H1 (cell line): ENCODE measurements at regions not wholly inside any gene's neighbourhood (a gene's known extent, or its start where the extent isn't known, plus 50 kb on each side); places are given as distances from the start of the nearest gene placed in this dataset.

ENCODE experiments used
- CTCF ChIA-PET: fragments of 300-600 bp; sonication (Branson Sonifier 250); formaldehyde crosslinking; loops from one replicate; lab custom pipeline; 2021; ENCODE audit not compliant: partially characterized antibody; lab: Charles Lee
- POLR2A ChIA-PET: fragments of 300-600 bp; sonication (Branson Sonifier 250); formaldehyde crosslinking; loops from one replicate; lab custom pipeline; 2021; ENCODE audit warnings: inconsistent platforms; ENCODE audit not compliant: partially characterized antibody; lab: Charles Lee
- DNase-seq, 2 experiments: peaks; one replicate each; pipeline versions ENCODE4 v3.0.0 to v3.0.0-alpha.2; 2010 to 2022; ENCODE audit warnings: low spot score in 2 of 2, low read depth in 1 of 2, mixed read lengths in 1 of 2
- FAIRE-seq: peaks from 2 replicates; lab custom pipeline; 2011; peaks lifted over from hg19 to GRCh38; lab: Jason Lieb, UNC
- H2AFZ ChIP-seq: 2 replicates; pipeline ENCODE4 v1.8.1; 2012; ENCODE audit warnings: low read length, inconsistent platforms
- H2AK5ac ChIP-seq: 2 replicates; pipeline ENCODE4 v1.6.1; 2013; ENCODE audit warnings: low read depth, low read length
- H2BK120ac ChIP-seq: replicated peaks from 2 replicates; pipeline ENCODE3; 2013; ENCODE audit warnings: low read depth, low read length, inconsistent platforms
- H2BK12ac ChIP-seq: 2 replicates; pipeline ENCODE4 v1.6.1; 2013; ENCODE audit warnings: low read depth, low read length
- H2BK15ac ChIP-seq: 2 replicates; pipeline ENCODE4 v1.6.1; 2013; ENCODE audit warnings: low read length
- H2BK20ac ChIP-seq: 2 replicates; pipeline ENCODE4 v1.6.1; 2013; ENCODE audit warnings: low read length
- H2BK5ac ChIP-seq: 2 replicates; pipeline ENCODE4 v1.6.1; 2013; ENCODE audit warnings: low read depth, low read length
- H3K14ac ChIP-seq: 2 replicates; pipeline ENCODE4 v1.6.1; 2013; ENCODE audit warnings: inconsistent platforms; ENCODE audit not compliant: insufficient read length
- H3K18ac ChIP-seq: 2 replicates; pipeline ENCODE4 v1.6.1; 2013; ENCODE audit warnings: low read length; ENCODE audit errors: extremely low read depth
- H3K23ac ChIP-seq: 2 replicates; pipeline ENCODE4 v1.6.1; 2013; ENCODE audit warnings: inconsistent platforms; ENCODE audit not compliant: insufficient read length
- H3K23me2 ChIP-seq: 2 replicates; pipeline ENCODE4 v1.6.1; 2013; ENCODE audit warnings: low read depth, low read length
- H3K27ac ChIP-seq: 2 replicates; pipeline ENCODE4 v1.6.1; 2011; ENCODE audit warnings: low read depth, low read length, inconsistent platforms
- H3K27me3 ChIP-seq, 4 experiments: replicated peaks in 1 of 4; 1 replicate in 1 of 4; 2 replicates in 3 of 4; pipeline versions ENCODE4 v1.6.1 to v1.8.1; 2011 to 2013; ENCODE audit warnings: low read length in 3 of 4, mild to moderate bottlenecking in 3 of 4, inconsistent platforms in 2 of 4, mixed read lengths in 2 of 4, moderate library complexity in 1 of 4; ENCODE audit not compliant: control insufficient read depth in 3 of 4, insufficient read depth in 3 of 4; ENCODE audit errors: extremely low read depth in 1 of 4
- H3K36me3 ChIP-seq, 4 experiments: 2 replicates each; pipeline versions ENCODE4 v1.6.1 to v1.8.1; 2011 to 2013; ENCODE audit warnings: mild to moderate bottlenecking in 4 of 4, low read length in 3 of 4, moderate library complexity in 2 of 4, control low read depth in 1 of 4, inconsistent platforms in 1 of 4; ENCODE audit not compliant: insufficient read depth in 4 of 4, control insufficient read depth in 2 of 4
- H3K4ac ChIP-seq: replicated peaks from 2 replicates; pipeline ENCODE3; 2013; ENCODE audit warnings: low read length, low read depth, mixed read lengths, inconsistent platforms; ENCODE audit not compliant: insufficient read length
- H3K4me1 ChIP-seq, 4 experiments: replicated peaks in 1 of 4; 1 replicate in 1 of 4; 2 replicates in 3 of 4; pipeline versions ENCODE4 v1.6.1 to v1.8.1; 2011 to 2013; ENCODE audit warnings: low read length in 3 of 4, inconsistent platforms in 2 of 4, mixed read lengths in 1 of 4; ENCODE audit not compliant: insufficient read depth in 4 of 4, control insufficient read depth in 3 of 4
- H3K4me2 ChIP-seq, 2 experiments: 2 replicates each; pipeline versions ENCODE4 v1.6.1 to v1.8.1; 2011 to 2013; ENCODE audit warnings: low read depth in 2 of 2, low read length in 2 of 2, control low read depth in 1 of 2, inconsistent platforms in 1 of 2, mild to moderate bottlenecking in 1 of 2; ENCODE audit not compliant: insufficient read depth in 1 of 2
- H3K4me3 ChIP-seq, 4 experiments: fragments of 200-600, 300-600 bp in 1 of 4; sonication (generic), shearing (Covaris generic), sonication (Bioruptor Twin) in 1 of 4; 2 replicates each; pipeline versions ENCODE4 v1.5.1 to v1.8.1; 2011 to 2016; ENCODE audit warnings: low read length in 4 of 4, low read depth in 3 of 4, control low read depth in 2 of 4, inconsistent platforms in 2 of 4, mild to moderate bottlenecking in 2 of 4, mixed read lengths in 1 of 4, moderate library complexity in 1 of 4; ENCODE audit not compliant: insufficient read depth in 2 of 4; ENCODE audit errors: extremely low read depth in 1 of 4
- H3K56ac ChIP-seq: replicated peaks from 2 replicates; pipeline ENCODE3; 2013; ENCODE audit warnings: low read depth, mild to moderate bottlenecking, mixed read lengths, low read length, inconsistent platforms; ENCODE audit not compliant: insufficient read length
- H3K79me1 ChIP-seq: 2 replicates; pipeline ENCODE4 v1.6.1; 2013; ENCODE audit warnings: low read depth, low read length, control low read depth
- H3K79me2 ChIP-seq, 2 experiments: 2 replicates each; pipeline versions ENCODE4 v1.6.1 to v1.8.1; 2012 to 2013; ENCODE audit warnings: low read length in 2 of 2, mild to moderate bottlenecking in 2 of 2, inconsistent platforms in 1 of 2; ENCODE audit not compliant: insufficient read depth in 2 of 2, control insufficient read depth in 1 of 2
- H3K9ac ChIP-seq, 4 experiments: replicated peaks in 1 of 4; 1 replicate in 1 of 4; 2 replicates in 3 of 4; pipeline versions ENCODE4 v1.6.1 to v1.8.1; 2011 to 2013; ENCODE audit warnings: low read depth in 3 of 4, low read length in 3 of 4, control low read depth in 2 of 4, mild to moderate bottlenecking in 2 of 4, moderate library complexity in 2 of 4, inconsistent platforms in 1 of 4; ENCODE audit errors: extremely low read depth in 1 of 4
- H3K9me3 ChIP-seq, 2 experiments: 2 replicates each; pipeline versions ENCODE4 v1.6.1 to v1.8.1; 2012 to 2013; ENCODE audit warnings: mild to moderate bottlenecking in 2 of 2, moderate library complexity in 2 of 2, control low read depth in 1 of 2, inconsistent platforms in 1 of 2, low read depth in 1 of 2, low read length in 1 of 2, mixed read lengths in 1 of 2; ENCODE audit not compliant: insufficient read depth in 2 of 2
- H4K20me1 ChIP-seq, 2 experiments: replicated peaks in 1 of 2; 2 replicates each; pipeline versions ENCODE3 to v1.8.1; 2011 to 2013; ENCODE audit warnings: inconsistent platforms in 2 of 2, low read length in 2 of 2, mild to moderate bottlenecking in 1 of 2; ENCODE audit not compliant: insufficient read depth in 2 of 2, control insufficient read depth in 1 of 2
- H4K5ac ChIP-seq: 2 replicates; pipeline ENCODE4 v1.6.1; 2013; ENCODE audit warnings: low read length, low read depth, mixed read lengths, inconsistent platforms; ENCODE audit not compliant: insufficient read length
- H4K8ac ChIP-seq: 2 replicates; pipeline ENCODE4 v1.8.0; 2013; ENCODE audit warnings: mild to moderate bottlenecking, moderate library complexity, low read length, inconsistent platforms; ENCODE audit not compliant: insufficient read depth; ENCODE audit errors: extremely low read depth
- H4K91ac ChIP-seq: replicated peaks from 2 replicates; pipeline ENCODE3; 2013; ENCODE audit warnings: low read length, mixed read lengths, inconsistent platforms; ENCODE audit not compliant: insufficient read length
- CBX5 ChIP-seq: fragments of 300-800, 300-1000 bp; sonication (generic); IDR thresholded peaks from 2 replicates; pipeline ENCODE4 v1.7.1; 2016; ENCODE audit warnings: antibody characterized with exemption, low read length, low read depth
- CEBPB ChIP-seq: IDR thresholded peaks from 2 replicates; pipeline ENCODE4 v1.6.1; 2012; ENCODE audit warnings: low read depth, low read length
- EP300 ChIP-seq, 2 experiments: IDR thresholded peaks; 1 replicate in 1 of 2; 2 replicates in 1 of 2; pipeline ENCODE4 v1.6.1; 2011 to 2012; ENCODE audit warnings: low read depth in 2 of 2, low read length in 2 of 2, mild to moderate bottlenecking in 2 of 2, borderline replicate concordance in 1 of 2, inconsistent platforms in 1 of 2, moderate library complexity in 1 of 2
- GTF2F1 ChIP-seq: IDR thresholded peaks from 2 replicates; pipeline ENCODE4 v1.6.1; 2012; ENCODE audit warnings: low read depth, low read length, improper control_type of control experiment, borderline replicate concordance
- KDM5A ChIP-seq: fragments of 200-600 bp; IDR thresholded peaks from 2 replicates; pipeline ENCODE4 v1.7.1; 2012; ENCODE audit warnings: mild to moderate bottlenecking, low read length, inconsistent platforms, mixed read lengths
- MAX ChIP-seq: IDR thresholded peaks from 2 replicates; pipeline ENCODE4 v1.6.1; 2012; ENCODE audit warnings: inconsistent platforms
- POLR2A ChIP-seq, 2 experiments: IDR thresholded peaks; 1 replicate in 1 of 2; 2 replicates in 1 of 2; pipeline ENCODE4 v1.6.1; 2011; ENCODE audit warnings: low read depth in 2 of 2, low read length in 2 of 2, mild to moderate bottlenecking in 2 of 2; ENCODE audit errors: control extremely low read depth in 1 of 2
- SP2 ChIP-seq: IDR thresholded peaks from 2 replicates; pipeline ENCODE4 v1.6.1; 2012; ENCODE audit warnings: mild to moderate bottlenecking, low read length, inconsistent platforms
- WGBS, 2 experiments: shearing (Covaris generic) in 1 of 2; methylation state at CpG; one replicate each; pipeline versions ENCODE4 v1.1.6 to v1.1.7; 2013 to 2015; ENCODE audit warnings: low lambda C conversion rate in 2 of 2, mixed read lengths in 2 of 2, inconsistent platforms in 1 of 2, low coverage in 1 of 2, missing lambda C conversion rate in 1 of 2; ENCODE audit not compliant: insufficient replicate concordance in 2 of 2, insufficient coverage in 1 of 2, insufficient read length in 1 of 2; ENCODE audit errors: extremely low coverage in 1 of 2, missing lambda C conversion rate in 1 of 2; 5-methylcytosine and 5-hydroxymethylcytosine counted together

GRCh38 chr4:43089730-43090129 is 197.2 kb downstream of the GRXCR1 start:
- FAIRE-seq (no peak), DNase-seq (no peak)
- H2BK15ac ChIP-seq: no peak overlapping the region
- H3K14ac ChIP-seq: no peak overlapping the region
- H2BK20ac ChIP-seq: no peak overlapping the region
- 90% methylated on average over 2 of the region's 2 CpGs; no CpG with 5 or more reads in 1 of the 2 experiments for WGBS, 2 experiments
- no peaks in the 10 kb centered on the region for H4K20me1 ChIP-seq
- H3K4me1 ChIP-seq: no peaks in the 10 kb centered on the region
- H4K91ac ChIP-seq: no peak overlapping the region
- ChIA-PET CTCF (interaction anchor here (1.2 kb wide), 1 partner anchor 9 kb away, joined by 3 read pairs; no protein-coding TSS in a partner anchor), POLR2A (no interaction called here)
- H3K36me3 ChIP-seq: no peaks in the 10 kb centered on the region; a peak in 1 of 8 replicates
- H2BK12ac ChIP-seq: no peak overlapping the region
- H3K18ac ChIP-seq: no peak overlapping the region
- no peak overlapping the region for H3K56ac ChIP-seq
- no peaks in the 10 kb centered on the region for H3K27me3 ChIP-seq
- H2BK120ac ChIP-seq: no peak overlapping the region
- H3K27ac ChIP-seq: no peak overlapping the region
- no peak overlapping the region for H2AFZ ChIP-seq
- H3K79me1 ChIP-seq: no peaks in the 10 kb centered on the region
- no peaks in the 10 kb centered on the region for H3K23me2 ChIP-seq
- H3K79me2 ChIP-seq: no peaks in the 10 kb centered on the region
- H3K4ac ChIP-seq: no peak overlapping the region
- no peak overlapping the region for H2BK5ac ChIP-seq
- H2AK5ac ChIP-seq: no peak overlapping the region
- TF ChIP-seq MAX (no peak), CEBPB (no peak), POLR2A (IDR thresholded peaks at IDR 0.05; ENCODE audit: control extremely low read depth in 1 of 2, low read depth in 2 of 2, low read length in 2 of 2) (no peak), EP300 (IDR thresholded peaks at IDR 0.05; ENCODE audit: borderline replicate concordance in 1 of 2, low read depth in 2 of 2, low read length in 2 of 2) (no peak), SP2 (no peak), CBX5 (no peak), KDM5A (no peak), GTF2F1 (no peak)
- H4K8ac ChIP-seq: no peak overlapping the region
- no peak overlapping the region for H4K5ac ChIP-seq
- H3K23ac ChIP-seq: no peak overlapping the region
- peaks cover 10 to 14% of the 10 kb centered on the region in 2 experiments; a peak in 2 of 4 replicates for H3K9me3 ChIP-seq
- no peak overlapping the region for H3K4me2 ChIP-seq
- H3K4me3 ChIP-seq: no peak overlapping the region
- H3K9ac ChIP-seq: no peak overlapping the region
